HG03095 (cell line): ENCODE measurements at regions not wholly inside any gene's neighbourhood (a gene's known extent, or its start where the extent isn't known, plus 50 kb on each side); places are given as distances from the start of the nearest gene placed in this dataset.

Source experiments
- ATAC-seq: cut with Tn5 transposase; IDR thresholded peaks from one replicate; pipeline ENCODE4 v1.9.1; 2021; ENCODE audit warnings: moderate library complexity; ENCODE audit not compliant: unreplicated experiment

- no peak for ATAC-seq
Observed at GRCh38 chr1:228823200-228823599, 87.9 kb downstream of the RHOU start.

GRCh38 chr1:228824366-228824765, 89.1 kb downstream of the RHOU start:
- no peak for ATAC-seq

- no peak for ATAC-seq
Observed at GRCh38 chr1:228825041-228825440, 89.8 kb downstream of the RHOU start.

GRCh38 chr1:228825840-228826484, 90.7 kb downstream of the RHOU start:
- no peak for ATAC-seq

GRCh38 chr1:228827019-228827418, 91.7 kb downstream of the RHOU start:
- no peak for ATAC-seq

GRCh38 chr1:228828151-228828550, 92.9 kb downstream of the RHOU start:
- no peak for ATAC-seq

GRCh38 chr1:228830185-228830953, 95.1 kb downstream of the RHOU start:
- ATAC-seq: no peak

GRCh38 chr1:228830954-228831481, 95.7 kb downstream of the RHOU start:
- peak; percentile 81 for ATAC-seq

GRCh38 chr1:228833911-228834688, 98.8 kb downstream of the RHOU start:
- ATAC-seq: no peak

GRCh38 chr1:228835456-228835855, 100.2 kb downstream of the RHOU start:
- no peak for ATAC-seq

GRCh38 chr1:228835911-228836310, 100.6 kb downstream of the RHOU start:
- no peak for ATAC-seq

- no peak for ATAC-seq
Observed at GRCh38 chr1:228836427-228836826, 101.1 kb downstream of the RHOU start.

GRCh38 chr1:228837032-228837431, 101.8 kb downstream of the RHOU start:
- ATAC-seq: no peak

GRCh38 chr1:228837817-228838716, 102.8 kb downstream of the RHOU start:
- peak; percentile 45 for ATAC-seq

GRCh38 chr1:228838717-228839500, 103.6 kb downstream of the RHOU start:
- ATAC-seq: no peak

GRCh38 chr1:228839656-228840055, 104.4 kb downstream of the RHOU start:
- no peak for ATAC-seq

GRCh38 chr1:228841632-228842031, 106.4 kb downstream of the RHOU start:
- ATAC-seq: no peak

GRCh38 chr1:228842094-228842775, 107.0 kb downstream of the RHOU start:
- no peak for ATAC-seq

GRCh38 chr1:228845101-228845500, 109.8 kb downstream of the RHOU start:
- no peak for ATAC-seq
